ENCODE measurements at regions not wholly inside any gene's neighbourhood (a gene's known extent, or its start where the extent isn't known, plus 50 kb on each side); places are given as distances from the start of the nearest gene placed in this dataset.

DNA sequence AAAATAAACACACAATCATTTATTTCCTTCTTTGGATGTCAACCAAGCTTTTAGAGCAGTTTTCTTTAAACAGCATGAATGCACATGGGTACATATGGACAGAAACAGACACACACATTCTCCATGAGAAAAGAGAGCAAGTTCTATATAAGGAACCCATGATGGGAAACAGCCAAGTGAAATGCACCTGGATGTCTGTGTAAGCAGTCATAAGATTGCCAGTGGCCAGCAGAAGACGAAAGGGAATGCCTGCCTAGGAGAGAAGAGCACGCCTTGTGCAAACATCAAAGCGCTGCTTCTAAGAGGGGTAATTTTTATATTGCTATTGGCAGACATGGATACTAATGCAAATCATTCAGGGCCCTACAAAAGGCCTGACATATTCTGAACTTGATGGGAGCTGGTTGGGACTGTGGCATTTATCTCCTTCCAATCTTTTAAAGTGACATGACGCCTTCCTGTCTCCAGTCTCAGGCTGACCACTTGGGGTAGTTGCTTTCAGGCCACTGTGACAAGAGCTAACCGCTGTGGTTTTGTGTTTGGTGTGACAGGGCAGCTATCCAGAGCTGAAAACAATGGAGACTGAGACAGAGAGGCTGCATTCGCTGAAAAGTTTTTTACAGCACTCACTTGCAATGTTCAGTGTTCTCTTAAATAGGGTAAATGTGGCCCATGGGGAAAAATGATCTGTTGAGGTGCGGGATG is 75.0 kb upstream of the DPT start:
- TF ChIP-seq ISL1 (CRISPR knock-in tag; IDR thresholded peaks at IDR 0.05) (no peak), PPARA (CRISPR knock-in tag; IDR thresholded peaks at IDR 0.05; ENCODE audit: borderline replicate concordance) (no peak), CSDC2 (CRISPR knock-in tag; IDR thresholded peaks at IDR 0.05) (no peak)
